Pancreas (tissue), 10 donors: ENCODE measurements at regions not wholly inside any gene's neighbourhood (a gene's known extent, or its start where the extent isn't known, plus 50 kb on each side); places are given as distances from the start of the nearest gene placed in this dataset.
A peak's percentile ranks its signal among the peaks of the same experiment; 100 is the strongest.
"Not testable (repeated sequence)": the region's sequence is repeated elsewhere in the genome, so short reads cannot be mapped to it uniquely, and the experiment has no call there.

Experiments used
- ATAC-seq, 4 donors: fragments of 200-7000 bp; cut with Tn5 transposase; one replicate each; pipeline versions ENCODE4 v1.8.0 to v1.9.1; 2020; ENCODE audit warnings: mild to moderate bottlenecking in 4 of 4, moderate library complexity in 4 of 4
- DNase-seq, 6 donors: peaks; one replicate each; pipeline ENCODE4 v3.0.0-alpha.2; 2020
- FAIRE-seq: peaks from 2 replicates; lab custom pipeline; 2012; peaks lifted over from hg19 to GRCh38; lab: Jason Lieb, UNC
- H3K27ac ChIP-seq, 4 donors: fragments of 200-600 bp; sonication (generic); 1 replicate in 3 of 4; 2 replicates in 1 of 4; pipeline versions ENCODE4 v1.5.0 to v1.8.0; 2020
- H3K27me3 ChIP-seq, 4 donors: fragments of 200-600 bp; one replicate each; pipeline ENCODE4 v1.8.0; 2021
- H3K36me3 ChIP-seq, 3 donors: fragments of 200-600 bp; sonication (generic) in 1 of 3; one replicate each; pipeline versions ENCODE4 v1.5.0 to v1.8.0; 2020 to 2021
- H3K4me1 ChIP-seq, 3 donors: fragments of 200-600 bp; one replicate each; pipeline ENCODE4 v1.8.0; 2021
- H3K4me3 ChIP-seq, 4 donors: fragments of 200-600 bp; sonication (generic) in 2 of 4; one replicate each; pipeline versions ENCODE4 v1.5.0 to v1.8.0; 2020 to 2021
- H3K9me3 ChIP-seq, 4 donors: fragments of 200-600 bp; one replicate each; pipeline ENCODE4 v1.8.0; 2021
- CTCF ChIP-seq, 4 donors: fragments of 200-600 bp; sonication (generic) in 3 of 4; IDR thresholded peaks; one replicate each; pipeline versions ENCODE4 v1.5.0 to v1.8.0; 2021; ENCODE audit warnings: antibody characterized with exemption in 4 of 4
- WGBS, 2 donors: extraction: QIAGEN DNeasy Blood & Tissue Kit; methylation state at CpG; one replicate each; pipeline ENCODE4 v1.1.7; 2013; 5-methylcytosine and 5-hydroxymethylcytosine counted together
- intact Hi-C, 3 donors: fragments of 100-400 bp; cut with DNase I; formaldehyde crosslinking; loops; one replicate each; pipeline versions ENCODE4 v1.11.1 to v1.14.2; 2022
- donor health status: healthy with polysubstance abuse.
- donor health status: DM: no; HTN: no; CAD: no; lungs with moderate emphysema.
- donor health status: DM: no; HTN: no; CAD: no.
- donor health status: control.
- donor health status: control.
- donor health status: Bipolar disorder and iron deficiency.
- donor health status: DM: yes; HTN: yes; CAD: no.
- donor health status: DM: no; HTN: no; CAD: no.
- donor health status: DM: no; HTN: no; CAD: no.
- donor health status: DM: yes; HTN: yes; CAD: no.

- H3K27ac ChIP-seq: no peak overlapping the region
- H3K4me3 ChIP-seq: no peak overlapping the region
- 39 to 56% methylated on average over 2 of the region's 2 CpGs for WGBS, 2 donors
- intact Hi-C loops: no loop called here
- no peaks in the 10 kb centered on the region for H3K27me3 ChIP-seq
- no peak for TF ChIP-seq CTCF (IDR thresholded peaks at IDR 0.05)
- H3K4me1 ChIP-seq: no peaks in the 10 kb centered on the region
- ATAC-seq: no peak
- H3K9me3 ChIP-seq: no peaks in the 10 kb centered on the region
- DNase-seq: no peak
- FAIRE-seq: no peak
- no peaks in the 10 kb centered on the region for H3K36me3 ChIP-seq
Observed at GRCh38 chrX:151042842-151043241, 59.7 kb downstream of the HMGB3 start.

- H3K9me3 ChIP-seq, DNase-seq, H3K4me3 ChIP-seq, H3K36me3 ChIP-seq, ATAC-seq, H3K27me3 ChIP-seq, intact Hi-C loops, FAIRE-seq, H3K27ac ChIP-seq, H3K4me1 ChIP-seq: not testable (repeated sequence)
- WGBS, 2 donors: 64 to 74% methylated on average over 3 of the region's 3 CpGs
Observed at GRCh38 chrX:151066373-151066772, 83.2 kb downstream of the HMGB3 start.

GRCh38 chrX:151073767-151074166 is 90.6 kb downstream of the HMGB3 start:
- no peak for DNase-seq
- no peak for TF ChIP-seq CTCF (IDR thresholded peaks at IDR 0.05)

GRCh38 chrX:151081016-151081415 is 95.4 kb upstream of the GPR50 start:
- FAIRE-seq: no peak
- Histone ChIP-seq H3K9me3 (no peaks in the 10 kb centered on the region), H3K4me1 (no peaks in the 10 kb centered on the region), H3K27ac (no peak overlapping the region), H3K4me3 (no peak overlapping the region), H3K36me3 (no peaks in the 10 kb centered on the region), H3K27me3 (peaks cover 0 to 15% (median 0%) of the 10 kb centered on the region in 4 donors)
- intact Hi-C loops: loop anchor here in 2 of 3 donors (5.0 to 10.0 kb wide), 2 partner anchors 309 to 316 kb away; no protein-coding TSS in a partner anchor
- 84 to 93% methylated on average over 9 of the region's 9 CpGs for WGBS, 2 donors
- no peak for ATAC-seq
- no peak for TF ChIP-seq CTCF (IDR thresholded peaks at IDR 0.05)
- DNase-seq: no peak

More at GRCh38 chrX:151073767-151074166, 90.6 kb downstream of the HMGB3 start:
- FAIRE-seq: no peak
- ATAC-seq: no peak
- peaks cover 0 to 10% (median 0%) of the 10 kb centered on the region in 4 donors for H3K27me3 ChIP-seq
- H3K4me1 ChIP-seq: no peaks in the 10 kb centered on the region
- intact Hi-C loops: no loop called here
- no peaks in the 10 kb centered on the region for H3K36me3 ChIP-seq
- H3K27ac ChIP-seq: no peak overlapping the region
- H3K4me3 ChIP-seq: no peak overlapping the region
- 77 to 79% methylated on average over 12 of the region's 12 CpGs for WGBS, 2 donors
- H3K9me3 ChIP-seq: no peaks in the 10 kb centered on the region

- FAIRE-seq (no peak), ATAC-seq (peak; percentile 84 to 98 (median 95)), DNase-seq (peak; percentile 21 to 85 (median 63))
- peak; percentile 81 to 92 (median 88) for TF ChIP-seq CTCF (IDR thresholded peaks at IDR 0.05)
- H3K27ac ChIP-seq: no peak overlapping the region
- WGBS, 2 donors: 6 to 7% methylated on average over 39 of the region's 41 CpGs
- intact Hi-C loops: loop anchor here in 2 of 3 donors (5.0 to 10.0 kb wide), 2 partner anchors 310 to 318 kb away; no protein-coding TSS in a partner anchor
- no peaks in the 10 kb centered on the region for H3K36me3 ChIP-seq
- H3K4me3 ChIP-seq: no peak overlapping the region
- no peaks in the 10 kb centered on the region for H3K9me3 ChIP-seq
- no peaks in the 10 kb centered on the region for H3K4me1 ChIP-seq
- peaks cover 0 to 15% (median 0%) of the 10 kb centered on the region in 4 donors for H3K27me3 ChIP-seq
Observed at GRCh38 chrX:151082077-151082948, 94.1 kb upstream of the GPR50 start.
